NCI-H187 treated with DMSO at 0.1 percent for 48 hours (cell line): ENCODE measurements at regions not wholly inside any gene's neighbourhood (a gene's known extent, or its start where the extent isn't known, plus 50 kb on each side); places are given as distances from the start of the nearest gene placed in this dataset.
"Not testable (repeated sequence)": the region's sequence is repeated elsewhere in the genome, so short reads cannot be mapped to it uniquely, and the experiment has no call there.

Source experiments
- DNase-seq: peaks from one replicate; lab custom pipeline; 2025; lab: John Stamatoyannopoulos, UW

GRCh38 chr2:212913640-212914306 is 237.6 kb downstream of the IKZF2 start:
- DNase-seq: no peak

GRCh38 chr2:212912445-212913103 is 238.8 kb downstream of the IKZF2 start:
- DNase-seq: no peak

GRCh38 chr2:212911011-212911410 is 240.4 kb downstream of the IKZF2 start:
- no peak for DNase-seq

GRCh38 chr2:212908682-212909435 is 242.6 kb downstream of the IKZF2 start:
- DNase-seq: no peak

GRCh38 chr2:212908031-212908430 is 243.4 kb downstream of the IKZF2 start:
- DNase-seq: no peak

GRCh38 chr2:212906620-212907019 is 244.8 kb downstream of the IKZF2 start:
- DNase-seq: no peak

GRCh38 chr2:212905640-212906201 is 245.7 kb downstream of the IKZF2 start:
- no peak for DNase-seq

- DNase-seq: no peak
These were observed 246.8 kb downstream of the IKZF2 start for GRCh38 chr2:212904646-212905045.

- DNase-seq: no peak
These were observed 248.0 kb downstream of the IKZF2 start for GRCh38 chr2:212903413-212903812.

- no peak for DNase-seq
These were observed 249.0 kb downstream of the IKZF2 start for GRCh38 chr2:212902421-212902820.

GRCh38 chr2:212901604-212902275 is 249.7 kb downstream of the IKZF2 start:
- no peak for DNase-seq

GRCh38 chr2:212900715-212901114 is 250.7 kb downstream of the IKZF2 start:
- no peak for DNase-seq

- no peak for DNase-seq
These were observed 253.4 kb downstream of the IKZF2 start for GRCh38 chr2:212898011-212898410.

- DNase-seq: no peak
These were observed 254.1 kb downstream of the IKZF2 start for GRCh38 chr2:212897296-212897695.

- no peak for DNase-seq
These were observed 257.4 kb downstream of the IKZF2 start for GRCh38 chr2:212894026-212894425.

GRCh38 chr2:212893216-212893615 is 258.2 kb downstream of the IKZF2 start:
- DNase-seq: no peak

- no peak for DNase-seq
These were observed 259.2 kb downstream of the IKZF2 start for GRCh38 chr2:212892193-212892592.

GRCh38 chr2:212891580-212891979 is 259.8 kb downstream of the IKZF2 start:
- DNase-seq: no peak

- DNase-seq: no peak
These were observed 268.8 kb downstream of the IKZF2 start for GRCh38 chr2:212882626-212883025.

GRCh38 chr2:212876556-212876955 is 274.9 kb downstream of the IKZF2 start:
- DNase-seq: not testable (repeated sequence)

- DNase-seq: not testable (repeated sequence)
These were observed 275.5 kb downstream of the IKZF2 start for GRCh38 chr2:212875950-212876349.

GRCh38 chr2:212873256-212873655 is 278.2 kb downstream of the IKZF2 start:
- no peak for DNase-seq
